ENCODE measurements at regions not wholly inside any gene's neighbourhood (a gene's known extent, or its start where the extent isn't known, plus 50 kb on each side); places are given as distances from the start of the nearest gene placed in this dataset.

GRCh38 chr3:162377608-162378007 is 881.0 kb downstream of the OTOL1 start:
- H3K27me3 ChIP-seq (ENCODE audit: insufficient read depth, poor library complexity, severe bottlenecking), result no peaks in the 10 kb centered on the region
- DNase-seq (ENCODE audit: low spot score), result no peak
- no peak overlapping the region for H3K27ac ChIP-seq (ENCODE audit: poor library complexity, severe bottlenecking)
- no peak overlapping the region for H3K4me3 ChIP-seq (ENCODE audit: severe bottlenecking)
- H3K4me1 ChIP-seq (ENCODE audit: insufficient read depth, poor library complexity, severe bottlenecking), result no peaks in the 10 kb centered on the region
- no peak for TF ChIP-seq CTCF (IDR thresholded peaks at IDR 0.05; ENCODE audit: poor library complexity, severe bottlenecking)
- no peak for ATAC-seq (ENCODE audit: low read depth)
- H3K36me3 ChIP-seq (ENCODE audit: low read depth), result no peaks in the 10 kb centered on the region
- H3K9me3 ChIP-seq (ENCODE audit: severe bottlenecking), result no peaks in the 10 kb centered on the region

- peaks cover 3% of the 10 kb centered on the region for H3K4me1 ChIP-seq (ENCODE audit: insufficient read depth, poor library complexity, severe bottlenecking)
- DNase-seq (ENCODE audit: low spot score), result no peak
These were observed 888.8 kb downstream of the OTOL1 start for GRCh38 chr3:162385387-162385786.

GRCh38 chr3:162390891-162391290 is 894.3 kb downstream of the OTOL1 start:
- H3K27me3 ChIP-seq (ENCODE audit: insufficient read depth, poor library complexity, severe bottlenecking), result no peaks in the 10 kb centered on the region
- DNase-seq (ENCODE audit: low spot score) (no peak), ATAC-seq (ENCODE audit: low read depth) (peak; percentile 96)
- no peaks in the 10 kb centered on the region for H3K36me3 ChIP-seq (ENCODE audit: low read depth)
- peak overlapping the region; percentile 90 for H3K27ac ChIP-seq (ENCODE audit: poor library complexity, severe bottlenecking)
- H3K4me1 ChIP-seq (ENCODE audit: insufficient read depth, poor library complexity, severe bottlenecking), result peaks cover 22% of the 10 kb centered on the region
- H3K9me3 ChIP-seq (ENCODE audit: severe bottlenecking), result no peaks in the 10 kb centered on the region
- no peak for TF ChIP-seq CTCF (IDR thresholded peaks at IDR 0.05; ENCODE audit: poor library complexity, severe bottlenecking)
- no peak overlapping the region for H3K4me3 ChIP-seq (ENCODE audit: severe bottlenecking)

More at GRCh38 chr3:162385387-162385786, 888.8 kb downstream of the OTOL1 start:
- no peak for TF ChIP-seq CTCF (IDR thresholded peaks at IDR 0.05; ENCODE audit: poor library complexity, severe bottlenecking)
- Histone ChIP-seq H3K4me3 (ENCODE audit: severe bottlenecking) (no peak overlapping the region), H3K36me3 (ENCODE audit: low read depth) (no peaks in the 10 kb centered on the region), H3K27ac (ENCODE audit: poor library complexity, severe bottlenecking) (no peak overlapping the region), H3K9me3 (ENCODE audit: severe bottlenecking) (no peaks in the 10 kb centered on the region), H3K27me3 (ENCODE audit: insufficient read depth, poor library complexity, severe bottlenecking) (no peaks in the 10 kb centered on the region)
- ATAC-seq (ENCODE audit: low read depth), result no peak

GRCh38 chr3:162391301-162391700 is 894.7 kb downstream of the OTOL1 start:
- Histone ChIP-seq H3K4me3 (ENCODE audit: severe bottlenecking) (no peak overlapping the region), H3K4me1 (ENCODE audit: insufficient read depth, poor library complexity, severe bottlenecking) (peaks cover 22% of the 10 kb centered on the region), H3K27ac (ENCODE audit: poor library complexity, severe bottlenecking) (peak overlapping the region; percentile 90), H3K9me3 (ENCODE audit: severe bottlenecking) (no peaks in the 10 kb centered on the region), H3K27me3 (ENCODE audit: insufficient read depth, poor library complexity, severe bottlenecking) (no peaks in the 10 kb centered on the region), H3K36me3 (ENCODE audit: low read depth) (no peaks in the 10 kb centered on the region)
- DNase-seq (ENCODE audit: low spot score) (no peak), ATAC-seq (ENCODE audit: low read depth) (peak; percentile 82)
- no peak for TF ChIP-seq CTCF (IDR thresholded peaks at IDR 0.05; ENCODE audit: poor library complexity, severe bottlenecking)

- no peak for DNase-seq (ENCODE audit: low spot score)
- Histone ChIP-seq H3K27me3 (ENCODE audit: insufficient read depth, poor library complexity, severe bottlenecking) (no peaks in the 10 kb centered on the region), H3K4me1 (ENCODE audit: insufficient read depth, poor library complexity, severe bottlenecking) (peaks cover 18% of the 10 kb centered on the region), H3K9me3 (ENCODE audit: severe bottlenecking) (no peaks in the 10 kb centered on the region), H3K27ac (ENCODE audit: poor library complexity, severe bottlenecking) (no peak overlapping the region), H3K36me3 (ENCODE audit: low read depth) (no peaks in the 10 kb centered on the region), H3K4me3 (ENCODE audit: severe bottlenecking) (no peak overlapping the region)
- no peak for TF ChIP-seq CTCF (IDR thresholded peaks at IDR 0.05; ENCODE audit: poor library complexity, severe bottlenecking)
- ATAC-seq (ENCODE audit: low read depth), result no peak
These were observed 898.9 kb downstream of the OTOL1 start for GRCh38 chr3:162395496-162395895.

All from RWPE2 (cell line).